ENCODE measurements at regions not wholly inside any gene's neighbourhood (a gene's known extent, or its start where the extent isn't known, plus 50 kb on each side); places are given as distances from the start of the nearest gene placed in this dataset.

- no peak for ATAC-seq
- TF ChIP-seq ISL1 (CRISPR knock-in tag; IDR thresholded peaks at IDR 0.05) (no peak), SNAI2 (CRISPR knock-in tag; IDR thresholded peaks at IDR 0.05) (no peak), PPARA (CRISPR knock-in tag; IDR thresholded peaks at IDR 0.05; ENCODE audit: borderline replicate concordance) (no peak), TCF4 (CRISPR knock-in tag; IDR thresholded peaks at IDR 0.05; ENCODE audit: borderline replicate concordance) (no peak), TOX (CRISPR knock-in tag; IDR thresholded peaks at IDR 0.05; ENCODE audit: borderline replicate concordance) (no peak), ZFP30 (CRISPR knock-in tag; IDR thresholded peaks at IDR 0.05) (no peak)
Observed at GRCh38 chr19:46911456-46911855, 50.7 kb downstream of the ARHGAP35 start.

- TF ChIP-seq ISL1 (CRISPR knock-in tag; IDR thresholded peaks at IDR 0.05): no peak
- TF ChIP-seq RARB (CRISPR knock-in tag; IDR thresholded peaks at IDR 0.05): no peak
- peak; percentile 55 for ATAC-seq
Observed at GRCh38 chr19:46913198-46913851, 52.5 kb downstream of the ARHGAP35 start.

DNA sequence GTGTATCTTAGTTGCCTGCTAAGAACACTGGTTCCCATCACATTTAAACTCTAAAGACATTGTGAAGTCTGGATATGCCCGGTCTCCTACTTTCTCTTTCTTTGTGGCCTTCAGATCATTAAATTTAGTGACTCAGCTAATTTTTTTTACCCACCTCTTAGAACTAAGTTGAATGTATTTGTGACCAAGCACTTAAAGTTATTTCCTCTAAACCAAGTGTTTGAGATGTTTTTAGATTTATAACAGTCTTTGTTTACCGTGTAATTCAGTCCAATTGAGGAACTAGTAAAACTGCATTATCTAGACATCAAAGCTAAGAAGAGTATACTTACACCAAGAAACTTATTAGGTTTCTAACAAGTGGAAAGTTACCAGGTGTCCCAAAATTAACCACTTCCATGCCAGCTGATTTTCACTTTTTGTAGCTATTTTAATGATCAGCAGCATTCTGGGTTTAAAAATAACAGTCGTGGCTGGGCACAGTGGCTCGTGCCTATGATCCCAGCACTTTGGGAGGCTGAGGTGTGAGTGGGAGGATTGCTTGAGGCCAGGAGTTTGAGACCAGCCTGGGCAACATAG lies 53.1 kb downstream of the ARHGAP35 start:
- peak; percentile 80; the same call in 1 of the 2 replicates for TF ChIP-seq RARB (CRISPR knock-in tag; IDR thresholded peaks at IDR 0.05)
- no peak for TF ChIP-seq OSR1 (CRISPR knock-in tag; IDR thresholded peaks at IDR 0.05)
- no peak for TF ChIP-seq SNAI2 (CRISPR knock-in tag; IDR thresholded peaks at IDR 0.05)
- no peak for TF ChIP-seq ARNTL (CRISPR knock-in tag; IDR thresholded peaks at IDR 0.05; ENCODE audit: borderline replicate concordance, low read depth)
- TF ChIP-seq ZC3H10 (CRISPR knock-in tag; IDR thresholded peaks at IDR 0.05): peak; percentile 44; the same call in 1 of the 2 replicates
- no peak for TF ChIP-seq ZFP30 (CRISPR knock-in tag; IDR thresholded peaks at IDR 0.05)
- TF ChIP-seq ZNF70 (CRISPR knock-in tag; IDR thresholded peaks at IDR 0.05): no peak
- peak; percentile 74 for TF ChIP-seq ISL1 (CRISPR knock-in tag; IDR thresholded peaks at IDR 0.05)
- no peak for TF ChIP-seq BACH2 (CRISPR knock-in tag; IDR thresholded peaks at IDR 0.05; ENCODE audit: borderline replicate concordance)
- TF ChIP-seq TCF4 (CRISPR knock-in tag; IDR thresholded peaks at IDR 0.05; ENCODE audit: borderline replicate concordance): no peak; the same call in 1 of the 2 replicates
- TF ChIP-seq TOX (CRISPR knock-in tag; IDR thresholded peaks at IDR 0.05; ENCODE audit: borderline replicate concordance): peak; percentile 85
- peak; percentile 58; the same call in 1 of the 2 replicates for TF ChIP-seq CSRNP3 (CRISPR knock-in tag; IDR thresholded peaks at IDR 0.05)
- TF ChIP-seq GLIS3 (CRISPR knock-in tag; IDR thresholded peaks at IDR 0.05): no peak
- ATAC-seq: peak; percentile 94

DNA sequence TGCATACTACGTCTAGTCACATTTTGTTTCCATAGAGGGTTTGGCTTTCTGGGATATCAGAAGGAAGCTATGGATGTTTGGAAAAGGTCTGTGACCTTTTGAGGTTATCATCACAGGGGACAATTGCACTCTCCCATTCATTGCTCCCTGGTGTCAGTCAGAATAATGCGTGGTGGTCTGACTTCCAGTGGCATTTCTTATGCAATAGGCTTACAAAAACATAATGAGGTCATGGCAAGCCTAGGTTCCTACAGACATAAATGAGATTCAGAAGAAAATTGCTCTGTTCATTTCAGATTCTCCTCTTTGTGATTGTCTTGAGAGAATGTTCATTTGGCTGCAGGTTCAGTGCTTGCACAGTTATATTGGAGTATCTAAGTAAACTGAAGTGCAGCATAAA lies 54.6 kb downstream of the ARHGAP35 start:
- ATAC-seq: no peak

DNA sequence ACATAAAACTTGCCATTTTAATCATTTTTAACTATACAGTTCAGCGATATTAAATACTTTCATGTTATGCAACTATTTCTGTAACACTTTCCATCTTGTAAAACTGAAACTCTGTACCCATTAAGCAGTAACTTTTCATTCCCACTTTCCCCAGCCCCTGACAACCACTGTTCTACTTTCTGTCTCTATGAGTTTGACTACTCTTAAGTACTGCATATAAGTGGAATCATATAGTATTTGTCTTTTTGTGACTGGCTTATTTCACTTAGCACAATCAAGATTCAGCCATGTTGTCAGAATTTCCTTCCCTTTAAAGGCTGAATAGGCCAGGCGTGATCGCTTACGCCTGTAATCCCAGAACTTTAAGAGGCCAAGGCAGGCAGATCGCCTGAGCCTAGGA lies 56.2 kb downstream of the ARHGAP35 start:
- ATAC-seq: no peak
- TF ChIP-seq RARB (CRISPR knock-in tag; IDR thresholded peaks at IDR 0.05) (no peak), CSRNP3 (CRISPR knock-in tag; IDR thresholded peaks at IDR 0.05) (no peak)

More for the DNA sequence above, 54.6 kb downstream of the ARHGAP35 start:
- TF ChIP-seq ZC3H10 (CRISPR knock-in tag; IDR thresholded peaks at IDR 0.05): no peak

GRCh38 chr19:46919324-46919723 lies 58.5 kb downstream of the ARHGAP35 start:
- TF ChIP-seq CSRNP3 (CRISPR knock-in tag; IDR thresholded peaks at IDR 0.05) (no peak), GLIS3 (CRISPR knock-in tag; IDR thresholded peaks at IDR 0.05) (no peak), ARNTL (CRISPR knock-in tag; IDR thresholded peaks at IDR 0.05; ENCODE audit: borderline replicate concordance, low read depth) (no peak), ISL1 (CRISPR knock-in tag; IDR thresholded peaks at IDR 0.05) (no peak), TCF4 (CRISPR knock-in tag; IDR thresholded peaks at IDR 0.05; ENCODE audit: borderline replicate concordance) (no peak), TOX (CRISPR knock-in tag; IDR thresholded peaks at IDR 0.05; ENCODE audit: borderline replicate concordance) (no peak), SNAI2 (CRISPR knock-in tag; IDR thresholded peaks at IDR 0.05) (no peak), ZFP3 (CRISPR knock-in tag; IDR thresholded peaks at IDR 0.05) (no peak), POU6F1 (CRISPR knock-in tag; IDR thresholded peaks at IDR 0.05; ENCODE audit: borderline replicate concordance, low read depth) (no peak), OSR1 (CRISPR knock-in tag; IDR thresholded peaks at IDR 0.05) (no peak)
- peak; percentile 76 for ATAC-seq
